GM12878 (cell line): ENCODE measurements at regions not wholly inside any gene's neighbourhood (a gene's known extent, or its start where the extent isn't known, plus 50 kb on each side); places are given as distances from the start of the nearest gene placed in this dataset.

Experiments
- ATAC-seq: fragments of 200-7000 bp; cut with Tn5 transposase; 3 replicates; pipeline ENCODE4 v1.9.1; 2020; ENCODE audit warnings: mild to moderate bottlenecking, moderate library complexity
- BruUV-seq: library from RNA; stranded (reverse); fragments of 400-500 nt; replicated peaks from 2 replicates; lab custom pipeline; 2021; lab: Mats Ljungman, UMichigan
- CTCF ChIA-PET: fragments of 300-600 bp; sonication (Branson Sonifier 250); formaldehyde crosslinking; extraction: SDS; loops from one replicate; lab custom pipeline; 2021; ENCODE audit warnings: inconsistent platforms; lab: Yijun Ruan, JAX
- POLR2A ChIA-PET: fragments of 350-600 bp; formaldehyde crosslinking; extraction: SDS; loops from one replicate; lab custom pipeline; 2021; ENCODE audit warnings: inconsistent platforms; lab: Charles Lee
- RAD21 ChIA-PET: fragments of 300-600 bp; sonication (Branson Sonifier 250); formaldehyde crosslinking; loops from one replicate; lab custom pipeline; 2023; ENCODE audit warnings: antibody characterized with exemption; ENCODE audit not compliant: unreplicated experiment; lab: Charles Lee
- SMC1A ChIA-PET: fragments of 300-600 bp; sonication (Branson Sonifier 250); formaldehyde crosslinking; loops from one replicate; lab custom pipeline; 2023; ENCODE audit not compliant: unreplicated experiment, uncharacterized antibody; lab: Charles Lee
- DNase-seq: peaks from one replicate; pipeline ENCODE4 v3.0.0-alpha.2; 2011; ENCODE audit warnings: low read depth, low spot score
- FAIRE-seq: peaks from 3 replicates; lab custom pipeline; 2011; peaks lifted over from hg19 to GRCh38; lab: Jason Lieb, UNC
- H2AFZ ChIP-seq: 2 replicates; pipeline ENCODE4 v1.6.0; 2011; ENCODE audit warnings: low read depth, low read length, control low read depth; ENCODE audit not compliant: control insufficient read depth
- H3K27ac ChIP-seq: 2 replicates; pipeline ENCODE4 v1.5.1; 2011; ENCODE audit warnings: control low read depth; ENCODE audit not compliant: control insufficient read depth, insufficient read depth
- H3K27me3 ChIP-seq, 2 experiments: replicated peaks in 1 of 2; 2 replicates each; pipeline versions ENCODE4 v1.6.0 to v1.6.1; 2011; ENCODE audit warnings: low read length in 1 of 2; ENCODE audit not compliant: control insufficient read depth in 2 of 2, insufficient read depth in 2 of 2
- H3K36me3 ChIP-seq, 2 experiments: 2 replicates each; pipeline ENCODE4 v1.5.1; 2011; ENCODE audit warnings: low read length in 1 of 2; ENCODE audit not compliant: control insufficient read depth in 2 of 2, insufficient read depth in 2 of 2
- H3K4me1 ChIP-seq: 2 replicates; pipeline ENCODE4 v1.6.1; 2011; ENCODE audit warnings: mild to moderate bottlenecking, low read length, moderate library complexity, mixed read lengths; ENCODE audit not compliant: control insufficient read depth, insufficient read depth
- H3K4me2 ChIP-seq: 2 replicates; pipeline ENCODE4 v1.6.0; 2011; ENCODE audit warnings: control low read depth; ENCODE audit not compliant: control insufficient read depth, insufficient read depth
- H3K4me3 ChIP-seq: fragments of 200-600 bp; sonication (generic); 2 replicates; pipeline ENCODE4 v1.5.1; 2016
- H3K79me2 ChIP-seq: 2 replicates; pipeline ENCODE4 v1.6.0; 2011; ENCODE audit warnings: low read length; ENCODE audit not compliant: control insufficient read depth, insufficient read depth
- H3K9ac ChIP-seq: 2 replicates; pipeline ENCODE4 v1.8.0; 2011; ENCODE audit warnings: low read length, control low read depth, mixed read lengths; ENCODE audit not compliant: control insufficient read depth, insufficient read depth
- H3K9me3 ChIP-seq: replicated peaks from 3 replicates; pipeline ENCODE4 v1.5.1; 2011; ENCODE audit warnings: mild to moderate bottlenecking, low read length; ENCODE audit not compliant: control insufficient read depth, insufficient read depth
- H4K20me1 ChIP-seq: 2 replicates; pipeline ENCODE4 v1.6.0; 2011; ENCODE audit not compliant: control insufficient read depth, insufficient read depth
- CHD2 ChIP-seq: IDR thresholded peaks from 2 replicates; pipeline ENCODE4 v1.6.1; 2011; ENCODE audit warnings: low read depth, low read length, improper control_type of control experiment, borderline replicate concordance
- CREB1 ChIP-seq: IDR thresholded peaks from 2 replicates; pipeline ENCODE4 v1.6.1; 2012; ENCODE audit warnings: low read depth, mild to moderate bottlenecking, inconsistent platforms
- FOXM1 ChIP-seq: IDR thresholded peaks from 2 replicates; pipeline ENCODE4 v1.6.1; 2012; ENCODE audit warnings: low read depth, mild to moderate bottlenecking, inconsistent platforms, low read length, moderate library complexity
- HDAC2 ChIP-seq: fragments of 200-600 bp; sonication (generic); IDR thresholded peaks from 2 replicates; pipeline ENCODE4 v1.6.1; 2017
- JUND ChIP-seq: IDR thresholded peaks from 2 replicates; pipeline ENCODE4 v1.6.1; 2012; ENCODE audit warnings: low read depth, mild to moderate bottlenecking, low read length, improper control_type of control experiment, moderate library complexity
- NBN ChIP-seq: fragments of 450-650 bp; IDR thresholded peaks from 2 replicates; pipeline ENCODE4 v1.6.1; 2016
- NR2F1 ChIP-seq: fragments of 450-650 bp; conservative IDR thresholded peaks from 2 replicates; pipeline ENCODE4 v1.6.1; 2017; ENCODE audit warnings: mild to moderate bottlenecking
- RELA ChIP-seq: fragments of 450-650 bp; IDR thresholded peaks from 2 replicates; pipeline ENCODE4 v1.8.0; 2014; ENCODE audit warnings: borderline replicate concordance; ENCODE audit not compliant: partially characterized antibody
- SRF ChIP-seq, 2 experiments: IDR thresholded peaks; 2 replicates each; pipeline ENCODE4 v1.6.1; 2011; ENCODE audit warnings: low read depth in 2 of 2, low read length in 2 of 2, mild to moderate bottlenecking in 1 of 2, moderate library complexity in 1 of 2
- TBL1XR1 ChIP-seq: IDR thresholded peaks from 2 replicates; pipeline ENCODE4 v1.6.1; 2012; ENCODE audit warnings: low read depth, low read length, improper control_type of control experiment
- ZBED1 ChIP-seq: IDR thresholded peaks from 2 replicates; pipeline ENCODE4 v1.6.1; 2016; ENCODE audit warnings: borderline replicate concordance
- WGBS: methylation state at CpG from one replicate; pipeline ENCODE4 v1.1.6; 2016; ENCODE audit warnings: low lambda C conversion rate; ENCODE audit not compliant: insufficient replicate concordance, insufficient coverage; ENCODE audit errors: missing lambda C conversion rate; 5-methylcytosine and 5-hydroxymethylcytosine counted together
- in situ Hi-C: fragments of 300-500 bp; cut with MboI; formaldehyde crosslinking; loops from 9 replicates; pipeline ENCODE4 v1.14.3; 2018; ENCODE audit warnings: mixed read lengths
- intact Hi-C: fragments of 100-400 bp; cut with micrococcal nuclease; formaldehyde crosslinking; loops from one replicate; pipeline ENCODE4 v1.14.2; 2022; ENCODE audit not compliant: unreplicated experiment
- TF ChIP-seq, protein P1 (sequence below): IDR thresholded peaks from 2 replicates; pipeline ENCODE4 v1.6.1; 2012; ENCODE audit warnings: low read depth, low read length, improper control_type of control experiment
- TF ChIP-seq, protein P2 (sequence below): fragments of 450-650 bp; IDR thresholded peaks from 2 replicates; pipeline ENCODE4 v1.6.1; 2017; ENCODE audit warnings: mild to moderate bottlenecking
- TF ChIP-seq, protein P3 (sequence below): fragments of 150-350 bp; IDR thresholded peaks from 2 replicates; pipeline ENCODE4 v1.6.1; 2014; ENCODE audit warnings: mild to moderate bottlenecking, low read depth, low read length

DNA sequence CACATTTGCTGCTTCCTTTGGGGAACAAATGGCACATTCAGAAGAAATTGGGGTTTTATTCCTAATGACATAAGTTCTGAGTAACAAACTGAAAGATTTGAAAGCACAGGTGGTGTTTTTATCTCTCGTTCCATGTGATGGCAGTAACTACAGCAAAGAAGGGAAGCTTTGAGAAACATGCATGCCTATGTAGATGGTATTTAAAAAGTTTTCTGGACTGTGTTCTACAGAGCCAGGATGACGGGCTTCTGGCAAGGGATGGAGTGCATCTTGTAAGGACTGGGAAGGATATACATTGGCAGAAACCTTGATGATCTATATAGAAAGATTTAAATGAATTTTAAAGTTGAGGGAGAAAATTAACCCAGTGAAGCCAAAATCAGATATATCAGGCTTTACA is 362.2 kb upstream of the ROPN1 start (continued):
- TF ChIP-seq FOXM1 (no peak), JUND (no peak), CREB1 (no peak), HDAC2 (no peak), RELA (no peak)

DNA sequence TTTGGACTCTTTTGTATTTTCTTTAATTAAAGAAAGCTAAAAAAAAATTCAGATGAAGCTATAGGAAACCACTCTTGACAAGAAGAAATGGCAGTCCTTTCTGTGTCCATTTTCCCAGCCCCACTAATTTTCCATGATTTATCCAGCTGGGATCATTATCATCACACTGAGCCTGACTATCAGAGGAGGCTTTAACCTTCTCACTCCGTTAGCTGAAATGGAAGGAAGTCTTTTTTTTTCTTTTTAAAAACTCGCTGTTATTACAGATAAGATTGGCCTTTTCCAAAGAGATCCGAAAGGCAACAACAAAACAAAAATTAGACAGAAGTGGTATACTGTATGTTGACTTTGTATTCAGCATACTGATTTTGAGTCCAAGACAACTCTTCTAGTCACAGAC is 366.2 kb upstream of the ROPN1 start:
- DNase-seq (no peak), FAIRE-seq (no peak), ATAC-seq (no peak)
- Histone ChIP-seq H3K79me2 (no peaks in the 10 kb centered on the region), H3K36me3 (no peaks in the 10 kb centered on the region), H3K27me3 (no peaks in the 10 kb centered on the region; a peak in 2 of 4 replicates), H4K20me1 (no peaks in the 10 kb centered on the region), H3K9me3 (no peaks in the 10 kb centered on the region), H3K27ac (no peak overlapping the region), H3K4me1 (no peaks in the 10 kb centered on the region), H3K4me2 (no peak overlapping the region), H3K9ac (no peak overlapping the region), H2AFZ (no peak overlapping the region), H3K4me3 (no peak overlapping the region)
- ChIA-PET SMC1A (interaction anchor here (0.6 to 1.6 kb wide), 2 partner anchors 10 to 349 kb away, joined by 3 read pairs; no protein-coding TSS in a partner anchor), RAD21 (no interaction called here), POLR2A (no interaction called here), CTCF (interaction anchor here (1.3 kb wide), 2 partner anchors 9 to 192 kb away, joined by 3 to 4 read pairs; no protein-coding TSS in a partner anchor)
- in situ Hi-C loops (no loop called here), intact Hi-C loops (no loop called here)
- BruUV-seq = no TSS peak
- WGBS = 30% methylated on average over 3 of the region's 3 CpGs
- TF ChIP-seq SRF (IDR thresholded peaks at IDR 0.05; ENCODE audit: low read depth in 2 of 2, low read length in 2 of 2) (no peak), NBN (no peak), TBL1XR1 (no peak), NR2F1 (no peak), ZBED1 (no peak), CHD2 (no peak)
- TF ChIP-seq, protein P1, sequence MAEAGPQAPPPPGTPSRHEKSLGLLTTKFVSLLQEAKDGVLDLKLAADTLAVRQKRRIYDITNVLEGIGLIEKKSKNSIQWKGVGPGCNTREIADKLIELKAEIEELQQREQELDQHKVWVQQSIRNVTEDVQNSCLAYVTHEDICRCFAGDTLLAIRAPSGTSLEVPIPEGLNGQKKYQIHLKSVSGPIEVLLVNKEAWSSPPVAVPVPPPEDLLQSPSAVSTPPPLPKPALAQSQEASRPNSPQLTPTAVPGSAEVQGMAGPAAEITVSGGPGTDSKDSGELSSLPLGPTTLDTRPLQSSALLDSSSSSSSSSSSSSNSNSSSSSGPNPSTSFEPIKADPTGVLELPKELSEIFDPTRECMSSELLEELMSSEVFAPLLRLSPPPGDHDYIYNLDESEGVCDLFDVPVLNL = no peak
- TF ChIP-seq, protein P2, sequence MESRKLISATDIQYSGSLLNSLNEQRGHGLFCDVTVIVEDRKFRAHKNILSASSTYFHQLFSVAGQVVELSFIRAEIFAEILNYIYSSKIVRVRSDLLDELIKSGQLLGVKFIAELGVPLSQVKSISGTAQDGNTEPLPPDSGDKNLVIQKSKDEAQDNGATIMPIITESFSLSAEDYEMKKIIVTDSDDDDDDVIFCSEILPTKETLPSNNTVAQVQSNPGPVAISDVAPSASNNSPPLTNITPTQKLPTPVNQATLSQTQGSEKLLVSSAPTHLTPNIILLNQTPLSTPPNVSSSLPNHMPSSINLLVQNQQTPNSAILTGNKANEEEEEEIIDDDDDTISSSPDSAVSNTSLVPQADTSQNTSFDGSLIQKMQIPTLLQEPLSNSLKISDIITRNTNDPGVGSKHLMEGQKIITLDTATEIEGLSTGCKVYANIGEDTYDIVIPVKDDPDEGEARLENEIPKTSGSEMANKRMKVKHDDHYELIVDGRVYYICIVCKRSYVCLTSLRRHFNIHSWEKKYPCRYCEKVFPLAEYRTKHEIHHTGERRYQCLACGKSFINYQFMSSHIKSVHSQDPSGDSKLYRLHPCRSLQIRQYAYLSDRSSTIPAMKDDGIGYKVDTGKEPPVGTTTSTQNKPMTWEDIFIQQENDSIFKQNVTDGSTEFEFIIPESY = no peak
- TF ChIP-seq, protein P3, sequence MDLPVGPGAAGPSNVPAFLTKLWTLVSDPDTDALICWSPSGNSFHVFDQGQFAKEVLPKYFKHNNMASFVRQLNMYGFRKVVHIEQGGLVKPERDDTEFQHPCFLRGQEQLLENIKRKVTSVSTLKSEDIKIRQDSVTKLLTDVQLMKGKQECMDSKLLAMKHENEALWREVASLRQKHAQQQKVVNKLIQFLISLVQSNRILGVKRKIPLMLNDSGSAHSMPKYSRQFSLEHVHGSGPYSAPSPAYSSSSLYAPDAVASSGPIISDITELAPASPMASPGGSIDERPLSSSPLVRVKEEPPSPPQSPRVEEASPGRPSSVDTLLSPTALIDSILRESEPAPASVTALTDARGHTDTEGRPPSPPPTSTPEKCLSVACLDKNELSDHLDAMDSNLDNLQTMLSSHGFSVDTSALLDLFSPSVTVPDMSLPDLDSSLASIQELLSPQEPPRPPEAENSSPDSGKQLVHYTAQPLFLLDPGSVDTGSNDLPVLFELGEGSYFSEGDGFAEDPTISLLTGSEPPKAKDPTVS = no peak
